NCI-H1092 (cell line): ENCODE measurements at regions not wholly inside any gene's neighbourhood (a gene's known extent, or its start where the extent isn't known, plus 50 kb on each side); places are given as distances from the start of the nearest gene placed in this dataset.

ENCODE experiments used
- DNase-seq: peaks from one replicate; lab custom pipeline; 2025; lab: John Stamatoyannopoulos, UW

- no peak for DNase-seq
Measured at GRCh38 chr2:224210286-224211180, 171.4 kb upstream of the SERPINE2 start.

DNA sequence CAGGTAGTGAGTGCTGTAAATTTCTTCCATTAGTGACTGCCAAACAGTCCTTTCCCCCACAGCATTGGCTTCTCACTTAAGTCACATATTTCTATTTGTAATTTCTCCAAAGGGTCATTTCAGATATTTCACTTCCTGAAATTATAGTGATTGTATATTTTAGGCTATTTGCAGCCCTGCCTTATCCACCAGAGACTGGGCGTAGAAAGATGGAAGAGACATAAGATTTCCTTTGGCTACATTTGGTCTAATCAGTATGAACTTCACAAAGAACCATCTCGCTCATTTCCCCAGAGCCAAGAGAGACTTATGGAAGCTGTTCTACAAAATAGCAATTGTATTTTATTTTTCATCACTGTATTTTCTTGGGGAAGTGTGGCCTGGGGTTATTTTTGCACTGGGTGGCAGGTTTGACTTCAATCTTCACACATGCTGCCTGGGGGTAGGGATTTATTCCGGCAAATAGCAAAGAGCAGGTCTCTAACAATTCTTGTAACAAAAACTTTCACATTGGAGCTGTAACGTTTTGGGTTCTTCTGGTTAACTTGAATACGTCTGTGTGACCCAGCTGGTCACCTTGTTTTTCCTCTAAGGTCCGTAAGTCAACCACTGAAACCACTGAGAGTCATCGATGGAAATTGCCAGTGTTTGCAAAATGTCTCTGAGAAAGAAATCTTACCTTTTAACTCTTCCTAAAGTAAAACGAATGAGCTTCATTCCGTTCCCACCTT is 170.6 kb upstream of the SERPINE2 start:
- no peak for DNase-seq

DNA sequence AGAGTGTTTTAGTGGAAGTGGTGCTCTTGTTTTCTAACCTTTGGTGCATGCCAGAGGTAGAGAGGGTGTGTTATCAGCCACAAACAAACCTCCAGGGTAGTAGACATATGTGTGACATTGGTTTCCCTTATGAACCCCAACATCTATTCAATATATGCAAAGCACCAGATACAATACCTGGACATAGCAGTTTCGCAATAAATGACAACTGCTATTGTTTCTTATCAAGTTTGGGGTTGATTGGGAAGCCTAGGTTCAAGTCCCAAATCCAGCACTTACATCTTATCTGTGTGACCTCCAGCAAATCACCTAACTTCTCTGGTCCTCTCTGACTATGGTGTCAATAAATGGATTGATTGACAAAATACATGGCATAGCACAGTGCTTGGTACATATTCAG is 169.4 kb upstream of the SERPINE2 start:
- DNase-seq: no peak

- DNase-seq: no peak
Measured at GRCh38 chr2:224208007-224208406, 168.9 kb upstream of the SERPINE2 start.

DNA sequence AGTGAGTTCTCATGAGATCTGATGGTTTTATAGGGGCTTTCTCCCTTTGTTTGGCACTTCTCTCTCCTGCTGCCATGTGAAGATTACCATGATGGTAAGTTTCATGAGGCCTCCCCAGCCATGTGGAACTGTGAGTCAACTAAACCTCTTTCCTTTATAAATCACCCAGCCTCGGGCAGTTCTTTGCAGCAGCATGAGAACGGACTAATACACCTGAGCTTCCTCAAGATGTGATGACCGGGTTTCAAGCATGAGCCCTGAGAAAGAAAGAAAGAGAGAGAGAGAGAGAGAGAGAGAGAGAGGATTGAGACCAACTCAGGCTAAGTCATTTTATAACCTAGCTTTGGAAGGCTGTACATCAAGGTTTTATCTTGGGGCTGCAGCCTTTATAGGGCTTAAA is 167.7 kb upstream of the SERPINE2 start:
- DNase-seq: no peak

GRCh38 chr2:224202281-224202865 is 163.3 kb upstream of the SERPINE2 start:
- DNase-seq: no peak

DNA sequence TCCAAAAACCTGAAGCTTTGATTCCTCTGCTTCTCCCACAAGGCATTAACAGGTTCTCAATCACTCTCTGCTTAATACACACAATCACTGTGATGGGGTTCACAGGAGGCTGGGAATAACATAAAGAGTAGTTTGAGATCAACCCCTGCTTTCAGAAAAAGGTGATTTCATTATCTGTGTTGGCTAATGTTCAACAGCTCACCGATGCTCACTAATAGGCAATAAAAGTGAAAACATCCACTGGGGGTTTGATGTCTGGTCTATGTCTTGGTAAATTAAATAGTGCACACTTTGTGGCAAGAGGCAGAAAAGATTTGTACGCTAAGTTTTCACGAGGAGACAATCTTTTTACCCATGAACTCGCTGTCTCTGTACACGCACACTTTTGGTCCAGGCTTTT is 159.3 kb upstream of the SERPINE2 start:
- DNase-seq: no peak

GRCh38 chr2:224196810-224197209 is 157.7 kb upstream of the SERPINE2 start:
- DNase-seq: no peak

DNA sequence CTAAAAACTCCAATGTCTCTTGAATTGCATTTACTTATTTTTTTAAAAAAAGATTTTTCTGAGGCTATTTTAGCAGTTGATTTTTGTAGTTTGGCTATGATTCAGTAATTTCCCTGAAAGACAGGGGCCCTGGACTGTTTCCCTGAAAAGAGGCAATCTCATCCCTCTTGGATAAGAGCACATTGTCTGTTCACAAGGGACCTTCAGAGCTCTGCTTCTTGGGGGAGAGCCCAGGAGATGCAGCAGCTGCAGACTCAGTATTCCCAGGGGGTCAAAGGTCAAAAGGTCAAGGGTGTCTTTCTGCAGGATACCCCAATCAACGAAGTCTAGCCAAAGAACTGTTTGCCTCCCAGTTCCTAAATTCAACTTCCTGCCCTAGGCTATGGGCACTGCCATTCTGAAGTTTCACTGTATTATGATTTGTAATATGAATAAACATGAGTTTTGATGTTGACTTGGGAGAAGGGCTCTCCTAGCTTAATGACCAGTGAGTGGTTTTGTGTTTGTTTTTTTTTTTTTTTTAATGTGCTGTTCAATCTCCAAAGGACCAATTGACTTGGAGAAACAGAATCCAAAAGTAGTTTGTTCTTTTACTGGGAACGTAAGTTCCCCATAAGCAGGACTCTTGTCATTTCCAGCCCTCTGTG is 157.0 kb upstream of the SERPINE2 start:
- no peak for DNase-seq

DNA sequence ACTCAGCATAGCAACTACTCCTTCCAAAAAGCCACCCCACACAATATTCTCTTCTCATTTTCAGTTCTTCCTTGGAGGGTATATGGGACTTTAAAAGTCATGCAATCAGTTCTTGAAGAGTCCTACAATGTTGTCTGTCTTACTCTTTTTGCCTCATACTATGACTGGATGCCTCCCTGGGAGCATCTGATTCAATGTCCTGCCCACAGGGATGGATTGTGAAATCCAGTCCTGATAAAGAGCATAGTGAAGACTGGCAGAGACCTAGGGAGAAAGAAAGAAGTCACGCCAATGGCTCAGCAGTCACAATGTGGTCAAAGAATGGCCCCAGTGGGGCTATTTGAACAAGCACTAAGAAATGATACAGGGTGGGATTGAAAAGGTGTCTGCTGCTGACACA is 155.1 kb upstream of the SERPINE2 start:
- no peak for DNase-seq

- DNase-seq: no peak
Measured at GRCh38 chr2:224191465-224191864, 152.4 kb upstream of the SERPINE2 start.

DNA sequence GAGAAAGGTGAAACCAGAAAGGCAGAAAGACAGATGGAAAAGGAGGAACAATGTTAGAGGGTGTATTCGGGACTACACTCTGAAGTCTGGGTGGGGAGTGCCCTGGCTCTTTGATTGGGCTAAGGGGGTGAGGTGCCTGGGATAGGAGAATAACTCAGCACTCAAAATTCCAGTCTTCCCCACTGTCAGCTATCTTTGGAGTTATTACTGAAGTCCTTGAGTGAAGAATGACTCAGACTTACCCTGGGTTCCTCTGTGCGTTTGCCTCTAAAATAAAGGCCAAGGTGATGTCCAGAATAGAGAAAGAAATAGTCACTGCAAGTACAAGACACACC is 151.8 kb upstream of the SERPINE2 start:
- no peak for DNase-seq

DNA sequence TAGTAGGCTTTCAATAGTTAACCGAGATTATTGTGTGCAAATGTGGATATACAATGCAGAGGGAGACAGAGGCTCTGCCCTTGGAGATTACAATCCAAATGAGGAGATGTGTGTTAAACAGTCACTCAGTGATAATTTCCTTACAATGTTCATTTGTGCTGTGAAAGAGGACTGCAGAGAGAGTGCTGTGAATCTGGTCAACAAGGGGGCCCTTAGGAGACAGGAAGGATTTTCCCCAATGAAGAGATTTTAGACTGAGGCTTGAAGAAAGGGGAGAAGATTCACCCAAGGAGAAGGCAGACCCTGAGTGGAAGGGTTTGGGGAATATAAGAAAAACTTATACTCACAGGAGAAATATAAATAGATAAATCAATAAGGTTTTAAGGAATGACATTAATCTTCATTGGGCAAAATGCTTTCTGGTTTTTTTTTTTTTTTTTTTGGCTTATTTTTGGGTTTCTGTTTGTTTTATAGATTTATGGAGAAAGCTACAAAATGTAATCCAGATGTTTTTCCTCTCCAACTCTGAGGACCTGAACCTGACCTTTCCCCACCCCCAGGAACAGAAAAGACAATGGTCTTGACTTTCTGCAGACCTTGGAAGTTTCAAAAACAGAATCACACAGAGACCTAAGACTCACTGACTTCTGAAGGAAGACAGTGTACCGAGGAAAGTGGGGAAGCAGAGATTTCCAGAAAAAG is 151.3 kb upstream of the SERPINE2 start:
- no peak for DNase-seq

- DNase-seq: no peak
Measured at GRCh38 chr2:224187220-224187619, 148.1 kb upstream of the SERPINE2 start.

GRCh38 chr2:224185023-224185601 is 146.0 kb upstream of the SERPINE2 start:
- no peak for DNase-seq

DNA sequence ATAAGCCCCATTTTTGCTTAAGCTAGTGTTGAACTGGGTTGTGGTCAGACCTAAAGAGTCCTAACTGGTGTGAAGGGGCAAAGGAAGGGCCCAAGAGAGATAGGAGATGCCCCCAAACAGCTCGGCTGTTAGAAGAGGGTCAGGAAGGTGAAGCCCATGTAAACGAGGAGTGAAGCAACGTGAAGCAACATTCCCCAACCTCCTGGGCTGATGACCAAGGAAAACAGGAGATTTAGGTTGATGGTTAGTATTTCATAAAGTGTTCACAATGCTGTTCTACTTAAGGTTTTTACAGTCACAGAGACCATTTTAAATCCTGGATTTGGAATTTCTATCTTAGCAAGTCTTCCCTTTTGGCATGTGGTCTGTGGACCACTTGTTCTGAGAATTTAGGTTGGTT is 144.0 kb upstream of the SERPINE2 start:
- no peak for DNase-seq

GRCh38 chr2:224182498-224182897 is 143.4 kb upstream of the SERPINE2 start:
- no peak for DNase-seq

DNA sequence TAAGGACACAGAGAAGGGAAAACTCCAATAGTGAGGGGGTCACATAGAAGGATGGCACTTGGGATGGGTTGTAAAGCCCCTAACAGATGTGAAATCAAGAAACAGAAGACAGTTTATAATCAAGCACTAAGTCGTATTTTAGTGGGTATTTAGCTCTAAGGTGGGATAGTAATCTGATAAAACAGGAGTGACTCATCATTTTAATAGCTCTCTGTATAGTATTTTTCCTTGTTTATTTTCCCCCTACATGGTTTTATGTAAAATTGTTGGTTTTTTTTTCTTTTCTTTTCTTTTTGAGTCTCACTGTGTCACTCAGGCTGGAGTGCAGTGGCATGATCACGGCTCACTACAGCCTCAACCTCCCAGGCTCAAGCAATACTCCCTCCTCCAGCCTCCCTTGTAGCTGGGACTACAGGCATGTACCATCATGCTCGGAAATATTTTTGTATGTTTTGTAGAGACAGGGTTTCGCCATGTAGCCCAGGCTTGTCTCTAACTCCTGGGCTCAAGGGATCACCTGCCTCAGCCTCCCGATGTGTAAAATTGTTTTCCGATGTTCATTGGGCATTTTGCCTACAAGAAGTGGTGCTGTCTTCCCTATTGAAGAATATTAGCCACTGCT is 142.6 kb upstream of the SERPINE2 start:
- DNase-seq: no peak

GRCh38 chr2:224180810-224181209 is 141.7 kb upstream of the SERPINE2 start:
- DNase-seq: no peak

DNA sequence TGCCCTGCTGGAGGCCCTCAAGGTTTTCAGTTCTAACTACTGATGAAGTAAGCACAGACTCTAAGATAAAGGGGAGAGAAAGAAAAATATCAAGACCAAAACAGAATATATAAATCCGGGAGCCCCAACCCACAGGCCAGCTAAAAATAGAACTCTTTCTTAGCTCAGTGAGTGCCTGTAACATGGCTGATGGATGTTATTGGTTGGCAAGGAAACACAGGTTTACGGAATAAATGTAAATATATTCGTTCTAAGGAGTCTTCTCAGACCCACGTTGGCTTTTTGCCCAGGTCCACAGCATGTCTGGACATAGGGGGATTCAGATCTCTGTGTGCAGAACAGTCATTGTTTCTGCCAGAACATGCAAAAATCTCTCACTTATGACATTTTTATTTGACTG is 139.0 kb upstream of the SERPINE2 start:
- DNase-seq: no peak

DNA sequence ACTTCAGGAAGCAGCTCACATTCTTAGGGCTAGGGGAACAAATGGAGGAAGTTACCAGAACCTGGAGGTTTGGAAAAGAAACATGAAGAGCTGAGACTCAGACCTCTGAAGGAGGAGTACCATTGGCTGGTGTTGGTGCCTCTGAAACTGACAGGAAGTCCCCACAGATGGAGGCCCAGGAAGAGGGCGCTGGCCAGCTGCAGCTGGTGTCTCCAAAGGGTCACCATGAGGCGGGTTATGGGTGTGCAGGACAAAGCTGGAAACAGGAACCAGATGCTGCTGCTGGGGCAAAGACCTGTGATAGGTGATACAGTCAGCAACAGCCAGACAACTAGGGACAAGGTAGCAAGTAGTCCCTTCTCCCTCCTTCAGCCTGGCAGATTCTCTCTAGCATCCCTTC is 136.5 kb upstream of the SERPINE2 start:
- no peak for DNase-seq
